ENCODE measurements at regions not wholly inside any gene's neighbourhood (a gene's known extent, or its start where the extent isn't known, plus 50 kb on each side); places are given as distances from the start of the nearest gene placed in this dataset.
"Not testable (repeated sequence)": the region's sequence is repeated elsewhere in the genome, so short reads cannot be mapped to it uniquely, and the experiment has no call there.

DNA sequence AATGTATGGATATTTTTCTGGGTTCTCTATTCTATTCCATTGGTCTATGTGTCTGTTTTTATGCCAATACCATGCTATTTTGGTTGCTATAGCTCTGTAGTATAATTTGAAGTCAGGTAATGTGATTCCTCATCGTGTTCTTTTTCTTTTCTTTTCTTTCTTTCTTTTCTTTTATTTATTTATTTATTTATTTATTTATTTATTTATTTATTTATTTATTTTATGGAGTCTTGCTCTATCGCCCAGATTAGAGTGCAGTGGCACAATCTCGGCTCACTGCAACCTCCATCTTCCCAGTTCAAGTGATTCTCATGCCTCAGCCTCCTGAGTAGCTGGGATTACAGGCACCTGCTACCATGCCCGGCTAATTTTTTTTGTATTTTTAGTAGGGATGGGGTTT lies 315.2 kb downstream of the SV2B start:
- DNase-seq: not testable (repeated sequence)

- DNase-seq: no peak
Observed at GRCh38 chr15:91420689-91421088, 320.6 kb downstream of the SV2B start.

DNA sequence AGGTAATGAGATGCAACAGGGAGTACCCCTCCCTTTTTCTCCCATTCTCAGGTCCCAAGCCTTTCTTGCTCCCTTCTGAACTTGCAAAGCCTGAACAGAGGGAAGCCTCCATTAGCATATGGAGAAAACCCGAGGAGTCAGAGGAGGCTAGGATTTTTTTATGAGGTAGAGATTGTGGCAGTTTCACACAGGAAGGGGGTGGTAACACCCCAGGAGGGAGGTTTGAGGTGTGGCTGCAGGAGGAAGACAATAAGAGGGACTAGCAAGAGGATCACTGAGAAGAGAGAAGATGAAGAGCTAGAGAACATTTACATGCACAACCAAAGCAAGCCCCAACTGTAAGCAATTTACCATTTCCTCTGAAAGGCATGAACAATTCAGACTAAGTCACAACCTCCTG lies 322.7 kb downstream of the SV2B start:
- no peak for DNase-seq

- no peak for DNase-seq
Observed at GRCh38 chr15:91424001-91424400, 323.9 kb downstream of the SV2B start.

- DNase-seq: no peak
Observed at GRCh38 chr15:91426412-91426811, 326.4 kb downstream of the SV2B start.

DNA sequence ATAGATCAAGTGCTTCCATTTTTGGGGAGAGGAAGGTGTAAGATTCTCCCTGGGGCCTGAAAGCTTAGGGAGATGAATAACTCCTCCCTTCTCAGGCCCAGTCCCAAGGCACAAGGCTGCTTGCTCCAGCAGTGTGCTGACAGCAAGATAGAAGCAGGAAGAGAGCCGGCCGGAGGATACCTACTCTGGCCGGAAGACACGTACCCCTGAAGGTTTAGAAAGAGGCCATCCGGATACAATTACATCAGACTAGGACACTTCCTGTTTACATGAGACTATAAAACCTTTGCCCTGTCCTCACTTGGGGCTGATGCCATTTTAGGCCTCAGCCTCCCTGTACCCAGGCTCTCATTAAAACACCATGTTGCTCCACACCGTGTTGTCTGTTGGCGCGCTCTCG lies 329.9 kb downstream of the SV2B start:
- no peak for DNase-seq

DNA sequence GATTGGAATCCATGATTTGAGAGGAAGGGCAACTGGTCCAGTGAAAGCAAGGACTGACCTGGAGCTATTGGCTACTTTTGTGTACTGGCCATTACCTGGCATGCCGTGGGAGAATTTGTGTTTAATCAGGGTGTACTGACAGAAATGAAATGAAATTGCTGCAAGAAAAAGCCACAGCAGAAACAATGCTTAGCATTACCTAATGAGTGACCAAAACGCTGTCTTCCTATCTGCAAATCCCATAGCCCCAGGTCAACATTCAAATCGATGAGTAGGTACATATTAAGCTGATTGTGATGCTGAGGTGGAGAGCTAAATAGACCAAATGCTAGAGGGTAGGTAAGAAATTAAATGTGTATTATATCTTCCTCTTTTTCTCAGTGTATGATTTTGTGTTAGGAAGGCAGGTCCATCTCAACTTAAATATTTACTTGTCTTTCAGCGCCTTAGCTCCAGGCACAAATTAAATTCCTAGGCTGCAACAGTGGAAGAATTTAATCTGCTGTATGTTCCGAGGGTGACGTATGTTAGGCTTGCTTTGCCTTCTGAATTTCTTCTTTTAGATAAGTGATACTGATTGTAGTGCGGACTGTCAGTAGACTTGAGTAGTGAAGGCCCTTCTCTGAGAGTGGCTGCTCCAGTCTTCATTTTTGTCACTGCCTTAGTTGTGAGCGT lies 331.1 kb downstream of the SV2B start:
- DNase-seq: no peak

GRCh38 chr15:91435113-91435512 lies 335.1 kb downstream of the SV2B start:
- DNase-seq: no peak

- no peak for DNase-seq
Observed at GRCh38 chr15:91444656-91445055, 344.6 kb downstream of the SV2B start.

DNA sequence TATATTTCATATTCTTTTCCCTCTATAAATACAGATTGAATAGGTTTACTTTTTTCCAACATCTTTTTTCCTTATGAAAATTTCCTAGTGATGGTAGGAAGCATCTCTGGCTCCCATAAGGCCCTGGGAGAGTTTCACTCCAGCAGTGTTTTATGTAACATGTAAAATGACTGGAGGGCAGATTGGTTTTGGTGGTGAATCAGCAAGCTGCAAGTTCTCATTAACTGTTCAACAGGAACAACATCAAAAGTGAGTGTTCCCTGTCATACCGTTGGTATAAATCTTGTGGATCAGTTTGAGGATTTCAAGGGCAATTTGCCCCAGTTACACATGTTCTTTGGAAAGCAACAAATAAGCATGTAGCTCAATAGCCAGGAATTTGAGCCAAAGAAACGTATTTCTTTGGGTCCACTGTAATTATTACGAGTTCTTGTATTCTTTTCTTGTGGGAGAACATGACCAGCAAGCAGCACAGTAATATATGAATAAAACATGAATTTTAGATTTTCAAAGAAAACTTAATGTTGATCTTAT lies 345.7 kb downstream of the SV2B start:
- DNase-seq: no peak

GRCh38 chr15:91447991-91448644 lies 348.1 kb downstream of the SV2B start:
- no peak for DNase-seq

- not testable (repeated sequence) for DNase-seq
Observed at GRCh38 chr15:91453376-91453775, 353.3 kb downstream of the SV2B start.

GRCh38 chr15:91456251-91456718 lies 356.2 kb downstream of the SV2B start:
- no peak for DNase-seq

DNA sequence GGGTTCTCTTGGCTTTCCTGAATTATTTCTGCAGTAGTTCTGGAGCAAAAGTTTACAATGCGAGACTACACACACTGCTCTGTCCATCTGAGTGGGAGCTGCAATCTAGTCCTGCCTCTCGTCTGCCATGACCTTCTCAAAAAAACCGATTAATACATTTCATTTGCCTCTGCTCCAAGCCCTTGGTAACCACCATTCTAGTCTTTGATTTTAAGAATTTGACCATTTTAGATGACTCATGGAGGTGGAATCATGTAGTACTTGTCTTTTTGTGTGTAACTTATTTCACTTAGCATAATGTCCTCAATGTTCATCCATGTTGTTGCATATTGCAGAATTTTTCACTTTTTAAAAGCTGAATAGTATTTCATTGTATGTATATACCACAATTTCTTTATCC lies 356.9 kb downstream of the SV2B start:
- DNase-seq: no peak

DNA sequence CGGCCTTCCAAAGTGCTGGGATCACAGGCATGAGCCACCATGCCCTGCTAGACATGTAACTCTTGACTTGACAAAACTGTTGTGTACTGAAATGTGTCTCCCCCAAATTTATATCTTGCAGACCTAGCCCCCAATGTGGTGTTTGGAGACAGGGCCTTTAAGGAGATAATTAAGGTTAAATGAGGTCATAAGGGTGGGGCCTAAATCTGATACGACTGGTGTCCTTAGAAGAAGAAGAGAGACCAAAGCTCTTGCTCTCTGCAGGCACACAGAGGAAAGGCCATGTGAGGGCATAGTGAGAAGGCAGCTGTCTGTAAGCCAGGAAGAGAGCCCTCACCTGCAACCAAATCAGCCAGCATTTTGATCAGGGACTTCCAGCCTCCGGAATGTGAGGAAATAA lies 361.3 kb downstream of the SV2B start:
- no peak for DNase-seq

- no peak for DNase-seq
Observed at GRCh38 chr15:91465086-91465485, 365.0 kb downstream of the SV2B start.

GRCh38 chr15:91465696-91466095 lies 365.6 kb downstream of the SV2B start:
- no peak for DNase-seq

DNA sequence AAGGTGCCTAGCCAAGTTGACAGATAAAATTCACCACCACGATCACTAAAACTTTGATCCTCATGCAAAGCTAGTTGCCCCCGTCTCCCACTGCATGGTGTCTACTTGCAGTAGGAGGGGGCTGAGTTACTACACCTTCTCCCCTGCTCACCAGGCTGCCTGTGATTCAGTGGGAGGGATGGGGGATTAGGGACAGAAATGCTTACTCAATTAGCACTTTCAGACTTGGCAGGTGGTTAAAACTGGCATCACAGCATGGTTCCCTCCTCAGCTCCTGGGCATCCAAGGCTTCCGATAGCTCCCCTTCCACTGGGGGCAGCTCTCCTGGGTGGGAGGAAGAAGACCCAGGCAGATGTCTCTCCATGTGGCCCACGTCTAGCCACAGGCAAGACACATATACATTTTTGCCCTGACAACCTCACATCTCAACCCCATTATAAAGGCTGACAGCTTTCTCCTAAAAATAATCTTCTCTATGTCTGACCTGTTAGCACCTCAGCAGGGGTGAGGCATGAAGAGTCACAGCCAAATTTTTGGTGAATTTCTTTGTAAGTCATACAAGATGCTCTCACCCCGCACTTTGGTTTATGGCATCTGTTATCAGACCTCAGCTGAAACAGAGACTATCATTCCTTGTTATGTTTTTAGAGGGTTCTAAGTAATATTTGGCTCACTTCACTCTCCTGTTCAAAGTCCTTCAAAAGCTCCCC lies 369.0 kb downstream of the SV2B start:
- no peak for DNase-seq

- DNase-seq: no peak
Observed at GRCh38 chr15:91469632-91470567, 369.8 kb downstream of the SV2B start.

DNA sequence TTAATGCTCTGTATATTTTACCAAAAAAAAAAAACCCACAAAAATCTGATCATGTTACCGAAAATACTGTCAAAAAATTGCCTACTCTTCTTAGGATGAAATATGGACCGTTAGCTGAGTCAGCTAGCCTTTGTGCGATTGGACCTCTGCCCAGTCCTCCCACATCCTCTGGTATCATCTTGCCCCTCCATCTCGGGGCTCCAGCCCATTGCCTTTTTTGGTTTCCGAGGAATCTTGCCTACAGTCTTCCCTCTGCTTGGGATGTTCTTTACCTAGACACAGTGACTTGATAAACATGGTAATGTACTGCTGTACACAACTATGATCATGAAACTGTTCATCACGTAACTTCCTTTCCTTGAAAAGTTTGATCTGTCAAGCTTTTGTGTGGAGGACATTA lies 371.4 kb downstream of the SV2B start:
- no peak for DNase-seq

DNA sequence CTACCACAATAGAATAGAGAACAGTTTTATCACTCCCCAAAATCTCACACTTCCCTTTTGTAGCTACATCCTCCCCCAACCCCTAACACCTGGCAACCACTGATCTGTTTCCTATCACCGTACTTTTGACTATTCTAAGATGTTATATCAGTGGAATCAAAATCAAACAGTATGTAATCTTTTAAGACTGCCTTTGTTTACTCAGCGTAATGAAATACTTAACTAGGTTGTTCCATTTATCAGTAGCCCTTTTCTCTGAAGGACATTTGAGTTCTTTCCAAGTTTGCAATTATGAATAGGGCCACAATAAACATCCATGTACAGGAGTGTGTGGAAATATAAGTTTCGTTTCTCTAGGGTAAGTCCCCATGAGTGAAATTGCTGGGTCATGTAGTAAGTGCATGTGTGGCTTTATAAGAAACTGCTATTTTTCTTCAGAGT lies 372.3 kb downstream of the SV2B start:
- no peak for DNase-seq

- DNase-seq: no peak
Observed at GRCh38 chr15:91473894-91474545, 374.0 kb downstream of the SV2B start.
